Caco-2 (cell line): ENCODE measurements at regions not wholly inside any gene's neighbourhood (a gene's known extent, or its start where the extent isn't known, plus 50 kb on each side); places are given as distances from the start of the nearest gene placed in this dataset.

ENCODE experiments used
- BruUV-seq: library from RNA; stranded (reverse); fragments of 400-500 nt; replicated peaks from 2 replicates; lab custom pipeline; 2021; lab: Mats Ljungman, UMichigan
- CTCF ChIA-PET: fragments of 300-600 bp; sonication (Branson Sonifier 250); formaldehyde crosslinking; loops from one replicate; lab custom pipeline; 2022; ENCODE audit warnings: antibody characterized with exemption; lab: Charles Lee
- POLR2A ChIA-PET: fragments of 300-600 bp; sonication (Branson Sonifier 250); formaldehyde crosslinking; loops from one replicate; lab custom pipeline; 2022; ENCODE audit warnings: antibody characterized with exemption; lab: Charles Lee
- DNase-seq, 2 experiments: peaks; one replicate each; pipeline versions ENCODE4 v3.0.0 to v3.0.0-alpha.2; 2020 to 2022
- H3K27me3 ChIP-seq: replicated peaks from 2 replicates; pipeline ENCODE4 v1.6.0; 2011; ENCODE audit warnings: low read length; ENCODE audit not compliant: control insufficient read depth, insufficient read depth
- H3K36me3 ChIP-seq: 2 replicates; pipeline ENCODE4 v1.5.1; 2011; ENCODE audit warnings: low read length; ENCODE audit not compliant: control insufficient read depth, insufficient read depth
- H3K4me1 ChIP-seq: fragments of 250-450 bp; sonication (Bioruptor Pico); 2 replicates; pipeline ENCODE4 v1.5.1; 2020; ENCODE audit warnings: mild to moderate bottlenecking
- H3K4me3 ChIP-seq: 2 replicates; pipeline ENCODE4 v1.5.1; 2011; ENCODE audit warnings: low read depth, mild to moderate bottlenecking, control low read depth, low read length
- H3K9me3 ChIP-seq: fragments of 250-450 bp; sonication (Bioruptor Pico); 2 replicates; pipeline ENCODE4 v1.5.1; 2020; ENCODE audit warnings: mild to moderate bottlenecking, moderate library complexity
- H3K27ac Mint-ChIP-seq: one replicate; pipeline ENCODE4 v1.8.0; 2022; ENCODE audit warnings: mixed read lengths; ENCODE audit not compliant: unreplicated experiment
- H3K27me3 Mint-ChIP-seq: one replicate; pipeline ENCODE4 v1.8.0; 2022; ENCODE audit warnings: mixed read lengths; ENCODE audit not compliant: insufficient read depth, unreplicated experiment
- H3K36me3 Mint-ChIP-seq: one replicate; pipeline ENCODE4 v1.8.0; 2022; ENCODE audit warnings: mild to moderate bottlenecking, mixed read lengths; ENCODE audit not compliant: insufficient read depth, unreplicated experiment
- H3K4me1 Mint-ChIP-seq: one replicate; pipeline ENCODE4 v1.8.0; 2022; ENCODE audit warnings: low read depth, mixed read lengths; ENCODE audit not compliant: unreplicated experiment
- H3K4me3 Mint-ChIP-seq: one replicate; pipeline ENCODE4 v1.8.0; 2022; ENCODE audit warnings: mild to moderate bottlenecking, moderate library complexity, mixed read lengths; ENCODE audit not compliant: unreplicated experiment
- H3K9me3 Mint-ChIP-seq: one replicate; pipeline ENCODE4 v1.8.0; 2022; ENCODE audit warnings: mixed read lengths; ENCODE audit not compliant: unreplicated experiment
- intact Hi-C: fragments of 100-400 bp; cut with micrococcal nuclease; formaldehyde crosslinking; loops from one replicate; pipeline ENCODE4 v1.10.0; 2022; ENCODE audit not compliant: unreplicated experiment
- TF ChIP-seq, protein P1 (sequence below), 2 experiments: fragments of 200-600 bp in 1 of 2; IDR thresholded peaks; 1 replicate in 1 of 2; 2 replicates in 1 of 2; pipeline versions ENCODE4 v1.5.1 to v1.8.0; 2011 to 2022; ENCODE audit warnings: antibody characterized with exemption in 1 of 2, control low read depth in 1 of 2, inconsistent platforms in 1 of 2, low read depth in 1 of 2, low read length in 1 of 2, mild to moderate bottlenecking in 1 of 2, moderate library complexity in 1 of 2; ENCODE audit not compliant: insufficient read depth in 1 of 2, severe bottlenecking in 1 of 2, unreplicated experiment in 1 of 2

DNA sequence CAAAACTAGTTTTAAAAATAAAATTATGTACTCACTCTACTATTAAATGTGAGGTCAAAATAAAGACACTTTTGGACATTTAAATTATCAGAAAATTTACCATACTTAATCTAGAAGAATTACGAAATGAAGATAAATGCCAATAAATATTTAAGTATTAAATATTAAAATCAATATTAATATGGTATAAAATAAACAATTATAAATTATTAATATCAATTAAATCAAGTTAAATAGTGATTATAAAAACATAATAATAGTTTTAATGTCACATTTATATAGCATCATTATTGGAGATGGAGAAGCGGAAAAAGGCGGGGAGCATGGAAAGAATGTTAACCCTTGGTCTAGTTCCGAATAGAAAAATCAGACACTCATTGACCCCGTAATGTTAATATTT lies 224.3 kb upstream of the MDGA2 start:
- no peaks in the 10 kb centered on the region for H3K9me3 ChIP-seq
- no peaks in the 10 kb centered on the region for H3K27me3 Mint-ChIP-seq
- no peaks in the 10 kb centered on the region for H3K4me1 ChIP-seq
- ChIA-PET CTCF (no interaction called here), POLR2A (no interaction called here)
- H3K27ac Mint-ChIP-seq, result no peak overlapping the region
- H3K4me1 Mint-ChIP-seq, result no peaks in the 10 kb centered on the region
- DNase-seq, result no peak
- intact Hi-C loops, result no loop called here
- H3K36me3 Mint-ChIP-seq, result no peaks in the 10 kb centered on the region
- H3K4me3 ChIP-seq, result no peak overlapping the region
- BruUV-seq, result TSS peak; percentile 21
- H3K36me3 ChIP-seq, result no peaks in the 10 kb centered on the region
- no peak overlapping the region for H3K4me3 Mint-ChIP-seq
- TF ChIP-seq, protein P1, sequence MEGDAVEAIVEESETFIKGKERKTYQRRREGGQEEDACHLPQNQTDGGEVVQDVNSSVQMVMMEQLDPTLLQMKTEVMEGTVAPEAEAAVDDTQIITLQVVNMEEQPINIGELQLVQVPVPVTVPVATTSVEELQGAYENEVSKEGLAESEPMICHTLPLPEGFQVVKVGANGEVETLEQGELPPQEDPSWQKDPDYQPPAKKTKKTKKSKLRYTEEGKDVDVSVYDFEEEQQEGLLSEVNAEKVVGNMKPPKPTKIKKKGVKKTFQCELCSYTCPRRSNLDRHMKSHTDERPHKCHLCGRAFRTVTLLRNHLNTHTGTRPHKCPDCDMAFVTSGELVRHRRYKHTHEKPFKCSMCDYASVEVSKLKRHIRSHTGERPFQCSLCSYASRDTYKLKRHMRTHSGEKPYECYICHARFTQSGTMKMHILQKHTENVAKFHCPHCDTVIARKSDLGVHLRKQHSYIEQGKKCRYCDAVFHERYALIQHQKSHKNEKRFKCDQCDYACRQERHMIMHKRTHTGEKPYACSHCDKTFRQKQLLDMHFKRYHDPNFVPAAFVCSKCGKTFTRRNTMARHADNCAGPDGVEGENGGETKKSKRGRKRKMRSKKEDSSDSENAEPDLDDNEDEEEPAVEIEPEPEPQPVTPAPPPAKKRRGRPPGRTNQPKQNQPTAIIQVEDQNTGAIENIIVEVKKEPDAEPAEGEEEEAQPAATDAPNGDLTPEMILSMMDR (IDR thresholded peaks at IDR 0.05; ENCODE audit: insufficient read depth in 1 of 2, low read depth in 1 of 2, low read length in 1 of 2, severe bottlenecking in 1 of 2, unreplicated experiment in 1 of 2), result no peak
- H3K27me3 ChIP-seq, result no peaks in the 10 kb centered on the region
- no peaks in the 10 kb centered on the region for H3K9me3 Mint-ChIP-seq

DNA sequence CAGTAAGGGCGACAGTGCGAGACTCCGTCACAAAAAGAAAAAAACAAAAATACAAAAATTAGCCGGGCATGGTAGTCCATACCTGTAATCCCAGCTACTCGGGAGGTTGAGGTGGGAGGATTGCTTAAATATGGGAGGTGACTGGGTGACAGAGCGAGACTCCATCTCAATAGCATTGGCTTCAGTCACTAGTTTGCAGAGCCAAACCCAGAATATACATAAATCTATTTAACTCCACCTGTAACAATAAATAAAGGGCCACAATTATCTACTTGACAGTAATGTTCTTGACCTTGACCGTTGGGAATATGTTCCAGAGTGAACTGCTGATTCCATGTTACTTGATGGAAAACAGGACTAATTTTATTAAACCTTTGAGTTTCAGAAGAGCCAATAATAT lies 198.9 kb upstream of the MDGA2 start:
- ChIA-PET CTCF (no interaction called here), POLR2A (no interaction called here)
- Mint-ChIP-seq H3K9me3 (no peaks in the 10 kb centered on the region), H3K27me3 (no peaks in the 10 kb centered on the region), H3K27ac (no peak overlapping the region), H3K4me1 (no peaks in the 10 kb centered on the region), H3K4me3 (no peak overlapping the region), H3K36me3 (no peaks in the 10 kb centered on the region)
- TF ChIP-seq, protein P1 (IDR thresholded peaks at IDR 0.05; ENCODE audit: insufficient read depth in 1 of 2, low read depth in 1 of 2, low read length in 1 of 2, severe bottlenecking in 1 of 2, unreplicated experiment in 1 of 2), result no peak
- no TSS peak for BruUV-seq
- intact Hi-C loops, result no loop called here
- Histone ChIP-seq H3K27me3 (no peaks in the 10 kb centered on the region), H3K4me3 (no peak overlapping the region), H3K36me3 (no peaks in the 10 kb centered on the region), H3K4me1 (no peaks in the 10 kb centered on the region), H3K9me3 (no peaks in the 10 kb centered on the region)
- no peak for DNase-seq

GRCh38 chr14:47872588-47872987 lies 197.2 kb upstream of the MDGA2 start:
- no peak overlapping the region for H3K27ac Mint-ChIP-seq
- TF ChIP-seq, protein P1 (IDR thresholded peaks at IDR 0.05; ENCODE audit: insufficient read depth in 1 of 2, low read depth in 1 of 2, low read length in 1 of 2, severe bottlenecking in 1 of 2, unreplicated experiment in 1 of 2), result no peak
- intact Hi-C loops, result no loop called here
- H3K4me1 Mint-ChIP-seq, result no peaks in the 10 kb centered on the region
- H3K4me3 Mint-ChIP-seq, result no peak overlapping the region
- H3K36me3 Mint-ChIP-seq, result no peaks in the 10 kb centered on the region
- no peaks in the 10 kb centered on the region for H3K27me3 Mint-ChIP-seq
- Histone ChIP-seq H3K9me3 (no peaks in the 10 kb centered on the region), H3K4me1 (no peaks in the 10 kb centered on the region), H3K36me3 (no peaks in the 10 kb centered on the region), H3K27me3 (no peaks in the 10 kb centered on the region), H3K4me3 (no peak overlapping the region)
- no peaks in the 10 kb centered on the region for H3K9me3 Mint-ChIP-seq
- CTCF ChIA-PET, result no interaction called here
- no TSS peak for BruUV-seq
- POLR2A ChIA-PET, result no interaction called here
- DNase-seq, result no peak
